HL-60 (cell line): ENCODE measurements at regions not wholly inside any gene's neighbourhood (a gene's known extent, or its start where the extent isn't known, plus 50 kb on each side); places are given as distances from the start of the nearest gene placed in this dataset.

Source experiments
- CTCF ChIP-seq: IDR thresholded peaks from one replicate; pipeline ENCODE4 v1.5.1; 2011; ENCODE audit warnings: low read length, control low read depth, inconsistent platforms; ENCODE audit not compliant: insufficient read depth
- TF ChIP-seq, protein P1 (sequence below): IDR thresholded peaks from 2 replicates; pipeline ENCODE4 v1.6.1; 2012; ENCODE audit warnings: low read depth; ENCODE audit not compliant: insufficient replicate concordance

GRCh38 chr12:19940267-19940666 is 428.1 kb upstream of the PDE3A start:
- no peak for TF ChIP-seq CTCF
- TF ChIP-seq, protein P1, sequence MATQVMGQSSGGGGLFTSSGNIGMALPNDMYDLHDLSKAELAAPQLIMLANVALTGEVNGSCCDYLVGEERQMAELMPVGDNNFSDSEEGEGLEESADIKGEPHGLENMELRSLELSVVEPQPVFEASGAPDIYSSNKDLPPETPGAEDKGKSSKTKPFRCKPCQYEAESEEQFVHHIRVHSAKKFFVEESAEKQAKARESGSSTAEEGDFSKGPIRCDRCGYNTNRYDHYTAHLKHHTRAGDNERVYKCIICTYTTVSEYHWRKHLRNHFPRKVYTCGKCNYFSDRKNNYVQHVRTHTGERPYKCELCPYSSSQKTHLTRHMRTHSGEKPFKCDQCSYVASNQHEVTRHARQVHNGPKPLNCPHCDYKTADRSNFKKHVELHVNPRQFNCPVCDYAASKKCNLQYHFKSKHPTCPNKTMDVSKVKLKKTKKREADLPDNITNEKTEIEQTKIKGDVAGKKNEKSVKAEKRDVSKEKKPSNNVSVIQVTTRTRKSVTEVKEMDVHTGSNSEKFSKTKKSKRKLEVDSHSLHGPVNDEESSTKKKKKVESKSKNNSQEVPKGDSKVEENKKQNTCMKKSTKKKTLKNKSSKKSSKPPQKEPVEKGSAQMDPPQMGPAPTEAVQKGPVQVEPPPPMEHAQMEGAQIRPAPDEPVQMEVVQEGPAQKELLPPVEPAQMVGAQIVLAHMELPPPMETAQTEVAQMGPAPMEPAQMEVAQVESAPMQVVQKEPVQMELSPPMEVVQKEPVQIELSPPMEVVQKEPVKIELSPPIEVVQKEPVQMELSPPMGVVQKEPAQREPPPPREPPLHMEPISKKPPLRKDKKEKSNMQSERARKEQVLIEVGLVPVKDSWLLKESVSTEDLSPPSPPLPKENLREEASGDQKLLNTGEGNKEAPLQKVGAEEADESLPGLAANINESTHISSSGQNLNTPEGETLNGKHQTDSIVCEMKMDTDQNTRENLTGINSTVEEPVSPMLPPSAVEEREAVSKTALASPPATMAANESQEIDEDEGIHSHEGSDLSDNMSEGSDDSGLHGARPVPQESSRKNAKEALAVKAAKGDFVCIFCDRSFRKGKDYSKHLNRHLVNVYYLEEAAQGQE = no peak
